DLD1 (cell line): ENCODE measurements at regions not wholly inside any gene's neighbourhood (a gene's known extent, or its start where the extent isn't known, plus 50 kb on each side); places are given as distances from the start of the nearest gene placed in this dataset.

Source experiments
- in situ Hi-C: cut with HindIII; loops from 2 replicates; pipeline ENCODE4 v1.10.0; 2017; ENCODE audit warnings: low sequenced_read_pairs

DNA sequence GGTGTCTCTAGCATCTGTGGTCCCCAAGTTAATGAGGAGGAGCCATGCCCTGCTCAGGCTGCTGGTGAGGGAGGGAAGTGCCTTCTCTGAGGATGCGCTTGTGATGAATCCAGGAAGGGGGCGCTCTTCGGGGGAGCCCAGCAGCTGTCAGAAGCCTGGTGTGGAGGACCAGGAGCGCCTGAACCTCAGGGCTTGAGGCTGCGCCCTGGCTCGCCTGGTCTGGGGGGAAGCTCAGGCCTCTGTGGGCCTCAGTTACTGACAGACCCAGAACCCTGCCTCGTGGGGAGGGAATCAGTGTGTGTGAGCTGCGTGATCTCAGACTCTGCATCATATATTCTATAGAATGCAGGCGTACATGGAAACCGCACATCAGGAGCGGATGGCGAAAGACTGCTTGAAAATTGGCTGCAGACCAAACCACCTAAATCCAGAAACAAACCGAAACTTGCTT, 126.1 kb downstream of the SEC14L1 start:
- in situ Hi-C loops, result no loop called here

DNA sequence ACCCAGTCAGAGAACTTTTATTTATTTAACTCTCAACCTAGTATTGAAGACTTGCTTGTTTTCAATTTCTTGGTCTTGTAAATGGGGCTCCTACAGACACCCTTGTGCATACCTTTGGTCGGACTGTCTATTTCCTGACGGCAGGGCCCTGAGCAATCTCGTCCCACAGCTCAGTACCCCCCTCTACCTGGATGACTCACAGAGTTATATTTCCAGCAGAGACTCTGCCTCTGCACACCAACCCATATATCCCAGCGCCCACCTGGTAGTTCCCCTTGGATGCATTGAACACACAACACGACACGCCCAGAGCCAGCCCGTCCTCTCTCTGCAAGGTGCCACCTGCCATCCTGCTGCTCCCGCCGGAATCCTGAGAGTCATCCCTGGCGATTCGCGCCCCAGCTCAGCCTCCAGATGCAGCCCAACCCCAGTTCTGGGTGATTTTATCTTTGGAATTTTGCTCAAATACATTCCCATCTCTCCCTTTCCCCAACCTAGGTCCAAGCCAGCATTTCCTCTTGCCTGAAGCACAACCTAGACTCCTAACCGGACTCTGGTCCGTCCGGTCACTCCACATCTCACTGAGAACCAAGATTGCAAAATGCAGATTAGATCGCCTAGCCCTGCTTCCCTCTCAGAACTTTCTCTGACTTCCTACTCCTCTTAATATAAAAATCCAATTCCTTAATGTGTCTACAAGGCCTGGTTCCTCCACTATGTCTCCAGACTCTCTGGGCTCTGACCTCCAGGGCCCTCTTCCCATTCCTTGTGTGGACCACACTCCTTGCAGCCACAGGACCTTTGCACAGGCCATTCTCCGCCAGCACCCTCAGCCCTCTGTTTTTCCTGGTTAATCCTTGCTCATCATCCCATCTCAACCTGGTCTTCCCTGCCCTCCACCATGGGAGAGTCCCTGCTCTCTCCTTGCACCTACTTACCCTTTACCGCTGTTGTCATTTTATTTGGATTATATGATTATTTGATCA, 129.2 kb downstream of the SEC14L1 start:
- in situ Hi-C loops, result no loop called here

DNA sequence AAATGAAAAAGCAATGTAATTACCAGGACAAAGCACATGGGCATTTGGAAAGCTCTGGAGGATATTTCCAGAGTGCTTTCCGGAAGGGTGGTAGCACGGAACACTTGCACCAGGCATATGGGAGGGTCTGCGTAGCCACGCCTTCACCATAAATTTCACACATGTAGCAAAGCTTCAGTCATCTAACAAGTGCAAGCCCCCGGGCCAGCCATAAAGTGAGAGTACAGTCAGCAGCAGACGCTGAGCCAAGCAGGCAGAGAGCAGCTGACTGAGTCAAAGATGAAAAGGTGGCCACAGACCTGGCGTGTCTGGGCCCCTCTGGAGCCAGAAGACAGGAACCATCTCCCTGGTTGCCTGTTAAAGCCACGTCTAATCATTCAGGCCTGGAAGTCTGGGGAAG, 130.6 kb downstream of the SEC14L1 start:
- in situ Hi-C loops, result no loop called here

DNA sequence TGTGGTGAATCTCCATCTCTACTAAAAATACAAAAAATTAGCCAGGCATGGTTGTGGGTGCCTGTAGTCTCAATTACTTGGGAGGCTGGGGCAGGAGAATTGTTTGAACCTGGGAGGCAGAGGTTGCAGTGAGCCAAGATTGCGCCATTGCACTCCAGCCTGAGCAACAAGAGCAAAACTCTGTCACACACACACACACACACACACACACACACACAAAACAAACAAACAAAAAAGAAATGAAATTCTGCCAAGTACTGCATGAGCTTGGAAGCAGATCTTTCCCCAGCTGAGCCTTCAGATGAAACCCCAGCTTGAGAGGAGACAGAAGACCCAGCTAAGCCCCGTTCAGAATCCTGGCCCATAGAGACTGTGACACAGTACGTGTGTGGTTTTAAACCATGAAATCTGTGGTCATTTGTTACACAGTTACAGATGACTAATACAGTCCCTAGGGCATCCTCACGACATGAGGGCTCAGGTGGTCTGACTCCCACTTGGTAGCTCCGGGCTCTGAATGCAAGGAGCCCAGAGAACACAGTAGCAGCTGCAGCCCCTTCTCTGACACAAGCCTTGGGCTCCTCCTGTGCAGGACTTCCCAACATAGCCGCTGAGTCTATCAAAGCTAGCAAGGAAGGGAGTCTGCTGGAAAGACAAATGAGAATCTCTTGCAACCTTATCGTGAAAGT, 132.8 kb downstream of the SEC14L1 start:
- in situ Hi-C loops, result no loop called here

DNA sequence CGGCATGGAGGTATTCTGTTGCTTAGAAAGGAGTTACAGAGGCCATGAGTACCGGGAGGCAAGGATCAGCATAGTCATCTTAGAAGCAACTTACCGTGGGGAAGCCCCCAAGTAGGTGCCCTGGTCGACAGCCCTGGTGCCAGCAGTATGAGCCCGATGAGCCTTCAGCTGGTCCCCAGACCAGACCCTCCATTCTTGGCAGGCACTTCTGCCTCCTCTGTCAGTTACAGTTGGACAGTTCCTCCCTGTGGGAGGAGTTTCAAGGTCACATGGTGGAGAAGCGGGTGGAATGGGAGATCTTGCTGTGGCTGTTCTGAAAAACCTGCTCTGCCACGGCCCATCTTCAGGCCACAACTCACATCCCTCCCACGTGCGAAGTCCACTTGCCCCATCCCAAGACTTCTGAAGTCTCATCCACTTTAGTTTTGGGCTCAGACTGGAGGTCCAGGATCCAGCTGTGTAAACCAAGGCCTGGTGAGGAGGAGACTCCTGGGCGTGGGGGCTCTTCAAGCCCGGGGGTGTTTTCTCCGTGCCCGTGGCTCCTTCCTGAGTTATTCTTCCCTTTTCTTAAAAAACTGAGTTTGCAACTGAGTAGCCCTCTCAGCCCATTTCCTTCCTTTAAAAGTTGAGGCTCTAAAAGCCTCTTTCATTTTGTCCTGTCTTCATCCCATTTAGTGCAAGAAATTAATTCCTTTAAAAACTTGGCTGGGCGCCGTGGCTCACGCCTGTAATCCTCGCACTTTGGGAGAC, 133.5 kb downstream of the SEC14L1 start:
- in situ Hi-C loops, result no loop called here

DNA sequence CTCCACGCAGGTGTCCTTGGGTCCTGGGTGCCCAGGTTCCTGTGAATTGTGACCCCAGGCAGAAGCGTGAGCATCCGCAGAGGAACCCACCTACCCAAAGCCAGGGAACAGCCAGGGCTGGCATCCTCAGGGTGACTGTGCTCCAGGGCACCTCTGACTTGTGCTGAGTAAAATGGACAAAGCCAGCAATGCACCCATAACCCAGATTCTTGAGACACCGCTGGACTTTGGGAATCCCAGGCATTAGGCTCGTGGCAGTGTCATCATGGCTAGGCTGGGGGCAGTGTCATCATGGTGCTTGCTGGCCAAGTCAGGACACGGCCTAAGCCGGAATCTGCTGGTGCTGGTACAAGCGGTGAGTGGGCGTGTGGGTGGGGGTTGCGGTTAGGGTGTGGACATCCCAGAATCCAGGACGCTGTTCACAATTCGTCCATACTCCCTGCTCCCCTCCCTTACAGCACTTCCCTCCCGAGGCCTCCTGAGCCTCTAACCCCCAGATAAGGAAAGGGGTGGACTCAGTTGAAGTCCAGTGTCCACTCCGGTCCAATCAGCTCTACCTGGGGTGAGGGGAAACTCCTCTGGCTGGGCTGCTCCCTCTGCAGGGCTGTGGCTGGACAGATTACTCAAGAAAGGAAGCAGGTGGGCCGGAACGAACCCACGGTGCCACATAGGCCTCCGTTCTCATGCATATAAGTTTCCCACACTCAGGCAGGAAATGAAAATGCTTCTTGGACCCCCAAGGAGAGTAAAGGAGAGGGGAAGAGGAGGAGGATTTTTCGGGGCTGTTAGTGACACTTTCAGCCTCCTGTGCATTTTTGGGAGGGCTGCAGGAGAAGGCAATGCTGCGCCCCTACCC, 138.9 kb downstream of the SEC14L1 start:
- in situ Hi-C loops, result no loop called here

DNA sequence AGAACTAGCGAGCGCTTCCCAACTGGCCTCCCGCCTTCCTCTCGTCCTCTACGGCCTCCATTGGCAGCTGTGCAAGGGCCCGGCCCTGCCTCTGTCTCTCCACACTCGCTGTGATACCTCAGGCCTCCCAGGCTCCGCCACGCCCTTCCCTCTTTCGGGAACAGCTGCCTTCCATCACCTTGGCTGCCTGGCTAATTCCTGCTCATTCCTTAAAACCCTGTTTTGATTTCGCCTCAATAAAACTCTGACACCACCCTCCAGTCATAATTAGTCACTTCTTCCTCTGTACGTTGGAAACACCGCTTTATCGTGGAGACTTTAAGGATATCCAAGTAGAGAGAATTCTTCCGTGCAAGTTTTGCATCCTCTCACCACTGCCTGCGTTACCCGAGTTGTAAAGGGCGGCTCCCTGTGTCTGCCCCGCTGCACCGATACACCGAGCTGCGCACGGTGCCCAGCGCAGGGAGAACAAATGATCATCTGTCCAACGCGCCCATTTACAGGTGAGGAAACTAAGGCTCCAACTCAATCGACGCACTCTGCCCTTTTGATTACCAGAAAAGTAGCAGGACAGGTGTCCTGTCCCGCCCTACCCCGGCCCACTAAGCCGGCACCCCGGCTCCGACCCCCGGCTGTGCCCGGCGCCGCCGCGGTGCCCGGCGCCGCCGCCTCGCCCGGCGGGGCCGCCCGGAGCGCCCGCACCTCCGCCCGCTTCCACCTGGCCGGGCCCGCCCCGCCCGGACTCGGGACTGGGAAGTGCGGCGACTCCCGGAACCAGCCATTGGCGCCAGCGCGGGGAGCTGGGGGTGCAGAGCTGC, 139.7 kb downstream of the SEC14L1 start:
- in situ Hi-C loops, result no loop called here

DNA sequence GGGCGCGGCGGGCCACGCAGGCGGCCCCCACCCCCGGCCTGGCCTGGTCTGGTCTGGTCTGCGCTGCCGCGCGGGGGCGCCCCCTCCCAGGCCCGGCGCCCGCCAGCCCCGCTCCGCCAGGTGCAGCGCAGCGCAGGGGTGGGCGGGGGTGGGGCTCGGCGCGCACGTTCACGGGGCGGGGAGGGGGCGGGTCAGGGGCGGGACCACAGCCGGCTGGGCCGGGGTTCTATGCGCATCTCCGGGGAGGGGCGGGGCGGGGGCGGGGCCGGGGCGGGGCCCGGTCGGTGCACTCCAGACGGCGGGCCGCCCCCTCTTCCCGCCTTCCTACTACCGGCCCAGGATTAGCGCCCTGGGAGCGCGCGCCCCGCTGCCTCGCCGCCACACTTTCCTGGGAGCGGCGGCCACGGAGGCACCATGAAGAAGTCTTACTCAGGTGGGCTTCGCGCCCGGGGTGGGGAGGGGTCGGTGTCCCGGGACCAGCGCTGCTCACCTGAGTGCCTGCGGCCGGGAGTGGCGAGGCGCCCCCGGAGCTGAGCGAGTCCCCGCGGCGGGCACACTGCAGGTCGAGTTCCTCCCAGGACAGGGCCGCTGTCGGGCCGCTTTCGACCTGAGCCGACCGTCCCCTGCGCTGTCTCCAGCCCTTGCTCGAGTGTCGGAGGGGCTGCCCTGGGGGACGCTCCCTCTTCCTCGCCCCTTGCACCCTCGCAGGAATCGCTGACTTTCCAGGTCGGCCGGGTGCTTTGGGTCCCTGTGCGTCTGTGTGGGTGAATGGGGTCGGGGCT, 140.5 kb downstream of the SEC14L1 start:
- in situ Hi-C loops, result no loop called here

DNA sequence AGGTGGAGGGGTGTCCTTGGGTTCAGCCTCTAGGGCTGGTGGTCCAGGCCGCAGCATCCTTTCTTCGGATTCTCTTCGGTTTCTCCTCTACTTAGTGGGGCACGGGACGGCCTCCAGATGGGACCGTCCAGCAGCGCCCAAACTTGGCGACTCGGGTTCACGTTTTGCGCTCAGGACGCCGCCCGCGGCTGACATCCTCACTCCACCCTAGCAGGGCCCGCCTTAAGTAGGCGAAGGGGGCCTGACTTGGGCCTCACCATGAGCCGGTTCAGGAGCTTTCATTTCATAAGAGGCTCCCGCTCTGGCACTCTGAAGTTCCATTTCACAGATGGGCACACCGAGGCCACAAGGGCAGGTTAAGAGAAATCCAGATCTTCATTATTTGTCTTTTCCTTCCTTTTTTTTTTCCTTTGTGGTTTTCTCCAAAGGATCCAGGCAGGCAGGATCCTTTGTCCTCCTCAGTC, 141.2 kb downstream of the SEC14L1 start:
- in situ Hi-C loops, result no loop called here

DNA sequence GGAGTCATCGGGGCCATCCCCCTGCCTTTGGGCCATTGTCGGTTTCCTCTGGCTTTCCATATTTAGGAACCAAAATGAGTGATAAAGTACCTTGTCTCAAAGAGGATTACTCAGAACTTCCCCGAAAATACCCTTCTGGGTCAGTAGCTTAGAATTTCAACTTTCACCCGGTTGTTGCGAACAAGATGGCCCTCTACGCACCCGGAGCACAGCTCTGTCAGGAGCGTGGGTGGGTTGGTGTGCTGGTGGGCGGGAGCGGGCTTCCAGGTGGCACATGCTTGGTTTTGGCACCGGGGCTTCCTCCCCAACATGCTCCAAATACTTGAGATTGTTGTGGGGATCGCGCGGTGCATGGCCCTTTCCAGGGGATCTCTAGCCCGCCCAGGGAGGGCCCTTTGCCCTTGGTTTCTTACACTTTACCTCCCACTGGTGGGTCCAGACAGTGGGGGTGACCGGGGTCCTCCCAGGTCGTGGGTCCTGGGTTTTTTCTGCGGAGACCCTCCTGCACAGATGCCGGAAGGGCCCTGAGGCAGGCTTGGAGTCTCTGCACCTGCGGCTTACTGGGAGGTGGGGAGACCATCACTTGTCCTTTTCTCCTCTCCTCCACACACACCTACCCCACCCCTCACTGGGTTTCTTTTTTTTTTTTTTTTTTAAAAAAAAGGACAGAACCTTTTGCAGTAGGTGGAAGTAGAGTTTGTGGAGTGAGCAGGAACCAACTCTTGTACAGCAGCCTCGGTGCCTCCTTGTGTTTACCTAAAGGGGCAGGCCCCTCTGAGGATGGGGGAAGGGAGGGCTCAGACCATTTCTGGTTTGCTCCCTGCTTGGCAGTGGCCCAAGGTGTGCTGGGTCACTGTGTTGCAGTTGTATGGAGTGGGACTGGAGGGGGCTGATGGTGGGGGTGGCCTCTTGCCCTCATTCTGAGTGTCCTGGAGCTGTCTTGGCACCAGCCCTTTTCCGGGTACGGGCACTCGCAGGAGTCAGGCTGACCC, 142.1 kb downstream of the SEC14L1 start:
- in situ Hi-C loops, result no loop called here

DNA sequence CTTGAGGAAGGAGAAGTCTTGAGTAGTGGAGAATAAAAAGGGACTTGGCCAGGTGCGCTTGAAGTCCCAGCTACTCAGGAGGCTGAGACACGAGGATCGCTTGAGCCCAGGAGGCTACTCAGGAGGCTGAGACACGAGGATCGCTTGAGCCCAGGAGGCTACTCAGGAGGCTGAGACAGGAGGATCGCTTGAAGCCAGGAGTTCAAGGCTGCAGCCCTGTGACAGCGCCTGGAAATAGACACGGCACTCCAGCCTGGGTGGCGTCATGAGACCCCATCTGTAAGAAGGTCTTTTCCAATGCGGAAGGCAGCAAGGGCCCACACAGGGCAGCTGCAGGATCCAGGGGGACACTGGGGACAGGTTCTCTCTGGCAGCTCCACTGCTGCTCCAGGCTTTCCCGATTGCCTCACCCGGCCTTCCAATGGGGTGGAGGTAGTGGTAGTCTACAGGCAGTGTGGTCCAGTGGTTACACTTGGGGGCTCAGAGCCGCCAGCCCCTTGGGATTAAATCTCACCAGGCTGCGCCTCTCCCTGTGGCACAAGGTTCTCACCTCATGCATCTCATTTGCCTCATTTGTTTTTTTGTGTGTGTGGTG, 143.4 kb downstream of the SEC14L1 start:
- in situ Hi-C loops, result no loop called here

DNA sequence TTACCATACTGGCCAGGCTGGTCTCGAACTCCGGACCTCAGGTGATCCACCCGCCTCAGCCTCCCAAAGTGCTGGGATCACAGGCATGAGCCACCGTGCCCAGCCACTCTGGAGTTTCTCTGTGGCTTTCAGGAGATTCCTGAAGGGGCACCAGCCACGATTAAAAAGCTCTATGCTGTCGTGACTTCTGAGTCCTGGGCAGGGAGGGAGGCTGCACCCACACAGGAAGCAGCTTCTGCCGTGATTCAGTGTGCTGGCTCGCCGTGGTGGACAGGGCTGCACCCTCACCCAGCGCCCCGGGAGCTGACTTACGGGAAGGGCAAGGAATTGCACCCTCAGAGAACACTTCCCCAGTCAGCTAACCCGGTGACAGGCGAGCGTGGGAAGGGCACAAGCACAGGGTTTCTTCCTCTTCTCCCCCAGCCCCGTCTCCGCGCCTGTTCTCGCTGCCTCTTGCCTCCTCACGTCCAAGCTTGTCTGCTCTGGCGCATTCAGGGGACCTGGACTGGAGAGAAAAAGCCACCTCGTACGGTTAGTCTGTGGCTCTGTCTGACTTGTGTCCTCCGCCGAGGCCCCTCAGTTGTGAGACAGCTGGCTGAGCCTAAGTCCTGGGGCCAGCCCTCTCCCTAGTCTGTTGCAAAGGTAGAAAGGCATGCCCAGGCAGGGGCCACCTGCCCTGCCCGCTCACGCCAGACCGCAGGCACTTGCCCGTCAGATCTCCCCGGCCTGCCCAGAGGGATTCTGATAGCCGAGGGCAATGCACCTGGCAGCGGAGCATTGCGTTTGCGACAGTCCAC, 145.0 kb downstream of the SEC14L1 start:
- in situ Hi-C loops, result no loop called here

DNA sequence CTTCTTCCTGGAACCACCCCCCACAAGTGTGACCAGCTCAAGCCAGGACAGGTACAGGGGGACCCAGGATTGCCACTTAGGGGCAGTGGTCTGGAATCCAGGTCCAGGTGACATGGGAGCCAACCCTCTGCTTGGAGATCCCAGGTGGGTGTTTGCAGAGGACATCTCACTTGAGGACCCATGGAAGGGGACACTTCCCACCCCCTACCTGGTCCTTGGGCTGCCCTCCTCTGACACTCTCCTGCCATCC, 145.5 kb downstream of the SEC14L1 start:
- in situ Hi-C loops, result no loop called here

DNA sequence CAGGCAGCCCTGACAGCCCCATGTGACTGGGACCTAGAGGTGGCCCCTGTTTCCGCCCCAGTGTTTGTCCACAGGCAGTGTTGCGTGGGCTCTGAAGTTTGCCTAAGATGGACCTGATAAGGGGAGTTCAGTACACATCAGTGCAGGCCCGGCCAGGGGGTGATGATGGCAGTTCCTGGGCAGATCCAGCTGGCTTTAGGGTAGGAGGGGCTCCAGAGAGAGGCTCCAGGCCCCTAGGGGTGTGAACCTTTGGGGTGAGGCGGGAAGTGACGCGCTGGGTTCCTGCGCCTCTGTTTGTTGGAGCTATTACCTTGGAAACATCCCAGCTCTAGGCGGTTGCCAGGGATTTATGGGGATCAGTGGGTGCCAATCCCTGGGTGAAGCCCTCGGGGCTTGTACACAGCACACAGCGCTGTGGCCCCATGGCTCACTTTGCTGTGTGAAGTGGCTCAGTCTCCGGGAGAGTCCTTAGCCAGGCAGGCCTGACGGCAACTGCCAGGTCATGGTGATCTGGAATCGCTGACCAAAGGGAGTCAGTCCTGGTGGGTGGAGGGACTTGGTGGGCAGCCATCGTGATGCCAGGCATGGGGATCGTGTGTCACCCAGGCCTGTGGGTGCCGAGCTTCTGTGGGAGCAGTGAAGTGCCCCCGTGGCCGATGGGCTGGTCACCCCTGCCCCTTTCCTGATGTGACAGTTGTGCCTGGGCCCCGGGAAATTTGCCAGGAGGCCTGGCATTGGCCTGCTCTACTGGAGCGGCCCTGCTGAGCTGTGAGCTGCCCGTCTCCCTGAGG, 146.1 kb downstream of the SEC14L1 start:
- in situ Hi-C loops, result no loop called here

DNA sequence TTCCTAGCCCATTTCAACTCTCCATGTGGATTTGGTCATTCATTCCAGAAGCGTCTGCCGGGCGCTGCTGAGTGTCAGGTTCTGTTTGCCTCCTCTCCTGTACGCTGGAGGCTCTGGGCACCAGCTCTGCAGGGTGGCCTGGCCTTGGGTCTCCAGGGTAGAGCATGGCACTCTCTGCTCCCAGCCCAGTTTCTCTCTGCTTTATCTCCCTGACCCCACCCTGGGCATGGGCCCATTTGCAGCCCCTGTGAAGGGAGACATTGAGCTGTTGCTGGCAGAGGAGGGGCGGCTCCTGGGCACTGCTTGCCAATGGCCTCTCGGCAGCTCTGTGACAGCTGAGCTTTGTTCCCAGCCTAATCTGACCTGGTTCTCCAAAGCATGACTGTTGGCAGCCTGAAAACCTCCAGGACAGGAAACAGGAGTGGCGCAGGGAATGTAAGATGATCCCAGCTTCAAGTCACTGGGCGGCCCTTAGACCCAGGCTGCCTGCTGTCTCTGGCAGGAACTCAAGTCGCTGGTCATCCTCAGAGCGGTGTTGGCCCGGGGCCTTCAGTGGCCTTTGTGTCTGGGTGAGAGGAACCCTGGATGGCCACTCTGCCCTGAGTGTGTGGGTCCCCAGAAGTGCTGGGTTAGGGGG, 146.8 kb downstream of the SEC14L1 start:
- in situ Hi-C loops, result no loop called here
